Left cardiac atrium (tissue), 4 donors: ENCODE measurements at regions not wholly inside any gene's neighbourhood (a gene's known extent, or its start where the extent isn't known, plus 50 kb on each side); places are given as distances from the start of the nearest gene placed in this dataset.

Experiments used
- ATAC-seq, 2 donors: fragments of 200-7000 bp; cut with Tn5 transposase; one replicate each; pipeline ENCODE4 v1.9.1; 2020; ENCODE audit warnings: mild to moderate bottlenecking in 2 of 2, moderate library complexity in 2 of 2
- DNase-seq: peaks from one replicate; pipeline ENCODE4 v3.0.0-alpha.2; 2020
- intact Hi-C, 2 donors: fragments of 100-400 bp; cut with DNase I; formaldehyde crosslinking; loops; one replicate each; pipeline versions ENCODE4 v1.14.1 to v1.15.1; 2022 to 2023
- donor health status: DM: no; HTN: yes; CAD: no.
- donor health status: DM: no; HTN: yes; CAD: no; lungs with severe emphysema.
- donor health status: DM: yes; HTN: yes; CAD: no.
- donor health status: Dilated cardiomyopathy.

DNA sequence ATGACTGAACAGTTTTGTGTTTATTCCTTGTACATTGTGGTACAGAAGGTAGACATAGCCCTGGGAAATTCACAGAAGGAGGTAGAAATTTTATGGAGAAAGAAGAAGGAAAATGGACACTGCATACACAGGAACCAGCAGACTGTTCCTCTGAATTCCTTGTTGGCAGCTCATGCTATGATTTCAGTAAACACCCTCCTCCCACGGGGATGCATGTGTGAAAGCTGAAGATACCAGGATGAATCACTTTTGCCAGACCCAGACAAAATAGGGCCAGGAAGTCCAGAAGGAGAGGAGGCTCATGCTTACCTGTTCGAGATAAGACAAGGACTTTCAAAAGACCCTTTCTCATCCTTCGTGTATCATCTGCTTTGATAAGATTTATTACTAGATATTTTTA is 110.3 kb upstream of the GGTLC1 start:
- ATAC-seq (peak in 1 of 2 donors; percentile 72), DNase-seq (no peak)
- intact Hi-C loops: no loop called here

DNA sequence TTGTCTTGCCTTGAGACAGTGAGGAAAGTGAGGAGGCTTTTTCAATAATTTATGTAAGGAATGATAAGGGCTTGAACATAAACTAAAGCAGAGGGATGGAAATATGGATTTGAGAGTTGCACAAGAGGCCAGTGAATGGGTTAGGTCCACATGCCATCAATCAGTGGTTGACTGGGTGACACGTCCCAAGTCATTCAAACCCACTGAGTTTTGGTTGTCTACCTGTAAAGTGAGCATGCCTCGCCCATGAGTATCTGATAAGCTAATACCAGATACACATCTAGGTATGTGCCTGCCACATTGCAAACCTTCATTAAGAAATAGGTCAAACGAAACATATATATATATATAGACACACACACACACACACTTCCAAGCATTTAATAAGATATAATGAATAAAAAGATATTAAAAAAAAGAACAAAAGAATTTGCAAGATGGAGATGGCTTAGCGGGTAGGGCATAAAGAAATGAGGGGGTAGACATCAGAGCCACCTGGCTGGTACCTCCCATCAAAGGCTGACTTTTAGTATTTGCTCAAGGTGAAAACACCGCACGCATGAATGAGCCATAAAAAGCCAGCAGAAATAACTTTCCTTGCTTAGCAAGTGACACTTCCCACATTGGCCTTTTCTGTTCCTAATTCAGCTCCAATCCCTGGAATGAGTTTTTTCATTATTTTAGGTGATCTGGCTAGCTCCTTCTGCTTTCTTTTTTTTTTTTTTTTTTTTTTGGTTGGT is 109.1 kb upstream of the GGTLC1 start:
- intact Hi-C loops: no loop called here
- ATAC-seq: no peak
- DNase-seq: no peak

GRCh38 chr20:24096864-24097450 is 108.4 kb upstream of the GGTLC1 start:
- intact Hi-C loops: no loop called here
- ATAC-seq: no peak
- no peak for DNase-seq

DNA sequence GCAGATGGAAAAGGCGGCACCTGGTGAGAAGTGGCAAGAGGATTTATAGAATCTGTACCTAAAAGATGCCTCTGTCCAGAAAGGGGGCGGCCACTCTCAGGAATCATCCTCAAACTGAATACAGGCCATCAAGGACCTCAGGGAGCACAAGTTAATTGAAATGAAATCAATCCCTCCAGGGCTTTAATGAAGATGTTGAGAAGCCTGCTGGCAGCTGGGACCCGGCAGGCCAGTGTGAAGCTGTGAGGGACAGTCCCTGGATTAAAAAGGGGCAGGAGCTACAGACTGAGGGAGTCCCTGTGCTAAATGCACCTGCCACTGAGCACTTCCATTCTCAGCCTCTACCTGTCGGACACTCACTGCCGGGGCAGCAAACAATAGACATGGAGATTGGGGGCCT is 107.7 kb upstream of the GGTLC1 start:
- intact Hi-C loops: no loop called here
- DNase-seq (no peak), ATAC-seq (no peak)

- intact Hi-C loops: no loop called here
- ATAC-seq: no peak
- no peak for DNase-seq
Measured at GRCh38 chr20:24095756-24096155, 107.2 kb upstream of the GGTLC1 start.

DNA sequence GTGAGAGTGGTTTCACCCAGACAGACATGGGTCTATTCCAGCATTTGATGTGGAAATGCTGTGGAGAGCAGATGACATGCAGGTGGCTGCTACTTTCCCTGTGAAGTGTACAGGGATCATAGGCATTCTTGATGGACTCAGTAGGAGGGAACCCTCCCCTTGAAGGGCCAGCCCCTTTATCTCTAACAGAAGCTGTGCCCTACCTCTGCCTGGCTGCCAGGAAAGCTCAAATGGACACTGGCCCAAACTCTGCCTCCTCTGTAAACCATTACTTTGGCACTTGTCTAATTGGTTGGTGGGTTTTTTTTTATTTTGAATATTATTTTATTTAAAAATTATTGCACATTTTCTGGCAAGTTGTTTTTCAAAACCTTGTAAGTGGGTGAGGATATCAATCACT is 106.7 kb upstream of the GGTLC1 start:
- intact Hi-C loops: no loop called here
- DNase-seq (no peak), ATAC-seq (no peak)

DNA sequence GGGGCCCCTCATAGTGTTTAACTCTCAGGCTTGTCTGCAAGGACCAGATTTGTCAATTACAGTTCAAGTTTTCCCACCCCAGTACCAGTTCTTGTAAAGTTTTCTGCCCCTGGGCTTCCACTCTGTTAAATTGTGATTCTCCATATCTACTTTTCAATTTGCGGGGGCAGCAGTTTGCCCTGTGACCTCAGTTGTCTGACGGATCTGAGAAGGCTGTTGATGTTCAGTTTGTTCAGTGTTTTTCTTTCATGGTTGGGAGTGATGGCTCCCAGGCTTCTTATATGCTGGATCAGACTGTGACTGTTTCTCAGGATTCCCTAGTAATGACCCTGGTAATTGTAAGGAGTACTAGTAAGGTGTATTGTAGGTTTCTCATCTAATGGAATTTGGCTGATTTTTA is 101.0 kb upstream of the GGTLC1 start:
- DNase-seq: no peak
- ATAC-seq: no peak
- intact Hi-C loops: no loop called here

- intact Hi-C loops: no loop called here
- DNase-seq: no peak
- ATAC-seq: no peak
Measured at GRCh38 chr20:24086121-24086520, 97.5 kb upstream of the GGTLC1 start.

DNA sequence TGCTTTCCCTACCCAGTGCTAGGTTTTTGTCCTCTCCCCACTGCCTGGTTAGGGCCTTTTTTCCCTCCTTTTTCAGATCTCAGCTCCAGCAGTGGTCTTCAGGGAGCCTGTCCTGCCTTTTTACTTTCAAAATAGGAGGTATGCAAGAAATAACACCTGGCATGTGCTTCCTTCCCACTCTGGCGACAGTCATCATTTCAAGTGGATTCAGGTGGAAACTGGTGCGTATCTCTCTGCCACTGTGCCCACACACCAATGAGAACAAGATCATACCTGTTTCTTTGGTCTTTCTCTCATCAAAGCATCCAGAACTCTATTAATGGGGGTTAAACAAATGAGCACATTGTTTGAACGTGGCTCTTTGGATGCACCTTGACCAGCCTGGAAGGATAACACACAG is 95.7 kb upstream of the GGTLC1 start:
- intact Hi-C loops: no loop called here
- DNase-seq: no peak
- no peak for ATAC-seq

DNA sequence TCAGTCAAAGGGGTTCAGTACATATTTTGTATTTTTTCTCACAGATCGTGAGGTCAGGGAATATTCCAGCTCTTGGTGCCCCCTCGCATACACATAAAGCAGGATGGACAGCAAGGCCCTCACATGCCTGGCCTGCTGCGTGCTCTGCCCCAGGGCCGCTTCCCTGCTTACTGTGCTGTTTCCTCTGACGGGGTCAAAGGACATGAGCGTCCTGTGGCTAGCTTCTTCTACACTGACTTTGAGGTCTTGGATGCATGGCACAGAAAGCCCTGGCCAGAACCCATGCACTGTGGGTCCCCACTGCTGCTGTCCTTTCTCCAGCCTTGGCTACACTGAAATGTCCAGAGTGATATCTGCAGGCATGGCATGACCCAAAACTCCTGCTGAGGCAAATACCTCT is 92.5 kb upstream of the GGTLC1 start:
- DNase-seq (no peak), ATAC-seq (no peak)
- intact Hi-C loops: no loop called here

DNA sequence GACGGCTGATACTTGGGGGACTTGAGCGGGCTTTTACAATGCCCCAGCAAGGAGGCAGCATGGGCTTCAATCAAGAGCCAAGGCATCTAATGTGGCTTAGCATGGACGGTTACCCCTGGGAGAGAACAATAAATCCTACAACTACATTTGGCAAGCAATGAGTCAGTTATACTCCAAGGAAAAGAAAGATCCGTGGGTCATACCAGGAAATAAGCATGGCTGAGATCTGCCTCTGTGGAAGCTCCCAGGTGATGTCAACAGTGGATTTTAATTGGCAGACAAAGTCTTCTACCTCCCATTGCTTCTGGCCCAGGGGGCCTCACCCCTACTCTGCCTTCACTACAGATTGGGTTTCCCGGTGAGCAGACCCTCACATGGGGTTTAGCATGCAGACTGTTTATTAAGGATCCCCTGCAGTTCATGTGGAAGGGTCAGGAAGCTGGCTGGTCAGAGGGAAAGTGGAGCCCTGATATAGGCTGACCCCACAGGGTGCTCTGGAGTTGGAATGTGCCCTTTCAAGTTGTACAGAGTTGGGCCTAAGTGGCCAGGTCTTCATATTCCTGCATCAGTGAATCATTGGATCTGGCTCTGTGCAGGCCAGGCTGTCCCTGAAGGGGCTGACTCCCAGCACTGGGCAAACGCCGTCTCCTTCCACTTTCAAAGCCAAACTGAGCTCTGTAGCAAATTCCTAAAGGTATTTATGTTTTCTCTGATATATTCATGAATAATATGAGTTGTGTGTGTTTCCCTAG is 91.3 kb upstream of the GGTLC1 start:
- intact Hi-C loops: no loop called here
- DNase-seq (no peak), ATAC-seq (no peak)

GRCh38 chr20:24077145-24077544 is 88.6 kb upstream of the GGTLC1 start:
- intact Hi-C loops: no loop called here
- no peak for ATAC-seq
- DNase-seq: no peak

DNA sequence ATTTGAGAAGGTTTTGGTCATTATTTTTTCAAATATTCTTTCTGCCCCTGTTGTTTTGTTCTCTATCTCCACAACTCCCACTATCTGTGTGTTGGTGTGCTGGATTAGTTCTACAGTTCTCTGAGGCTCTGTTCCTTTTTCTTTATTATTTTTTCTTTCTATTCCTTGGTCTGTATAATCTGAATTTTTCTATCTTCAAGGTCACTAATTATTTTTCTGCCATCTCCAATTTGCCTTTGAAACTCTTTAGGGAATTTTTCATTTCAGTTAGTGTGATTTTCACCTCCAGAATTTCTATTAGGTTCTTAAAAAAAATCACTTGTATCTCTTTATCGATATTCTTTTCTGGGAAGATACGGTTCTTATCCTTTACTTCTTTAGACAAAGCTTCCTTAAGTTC is 82.1 kb upstream of the GGTLC1 start:
- intact Hi-C loops: no loop called here
- no peak for DNase-seq
- ATAC-seq: no peak

DNA sequence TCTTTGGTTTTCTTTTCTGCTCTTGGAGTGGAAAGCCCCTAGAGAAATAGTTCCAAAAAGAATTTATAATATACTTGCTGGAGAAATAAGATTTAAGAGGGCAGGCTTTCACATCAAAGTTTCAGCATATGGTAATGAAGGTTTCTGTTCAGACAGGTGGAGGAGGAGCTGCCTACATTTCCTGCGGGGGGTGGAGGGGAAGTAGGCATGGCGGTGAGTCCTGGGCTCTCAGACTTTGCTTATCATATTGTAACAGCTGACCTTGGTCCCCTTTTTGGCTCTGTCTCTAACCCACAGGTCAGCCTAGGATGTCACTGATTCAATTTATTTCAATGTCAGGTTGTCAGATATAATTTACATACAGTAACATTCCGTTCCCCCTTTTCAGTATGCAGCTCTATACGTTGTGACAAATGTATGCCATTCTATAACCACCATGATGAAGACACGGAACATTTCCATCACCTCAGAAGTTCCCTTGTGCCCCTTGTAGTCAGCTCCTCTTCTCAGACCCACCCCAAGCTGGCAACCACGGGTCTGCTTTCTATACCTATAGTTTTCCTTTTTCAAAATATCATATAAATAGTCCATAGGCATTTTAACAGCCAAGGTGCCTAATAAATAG is 77.6 kb upstream of the GGTLC1 start:
- ATAC-seq (no peak), DNase-seq (no peak)
- intact Hi-C loops: no loop called here

DNA sequence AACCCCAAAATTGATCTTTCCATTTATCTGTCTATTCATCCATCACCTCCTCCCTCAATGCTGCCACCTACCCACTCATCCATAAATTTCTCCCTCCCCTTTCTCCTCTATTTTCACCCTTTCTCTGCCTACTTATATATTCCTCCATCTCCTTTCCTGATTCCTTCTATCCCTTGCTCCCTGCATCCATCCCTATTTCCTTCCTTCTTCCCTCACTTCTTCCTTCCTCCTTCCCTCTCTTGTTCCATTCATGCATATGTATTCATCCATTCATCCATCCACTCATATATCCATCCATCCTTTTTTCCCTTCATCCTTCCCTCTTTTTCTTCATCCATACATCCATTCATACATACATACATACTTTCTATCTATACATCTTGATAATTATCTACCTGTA is 76.3 kb upstream of the GGTLC1 start:
- intact Hi-C loops: no loop called here
- ATAC-seq: no peak
- DNase-seq: no peak

DNA sequence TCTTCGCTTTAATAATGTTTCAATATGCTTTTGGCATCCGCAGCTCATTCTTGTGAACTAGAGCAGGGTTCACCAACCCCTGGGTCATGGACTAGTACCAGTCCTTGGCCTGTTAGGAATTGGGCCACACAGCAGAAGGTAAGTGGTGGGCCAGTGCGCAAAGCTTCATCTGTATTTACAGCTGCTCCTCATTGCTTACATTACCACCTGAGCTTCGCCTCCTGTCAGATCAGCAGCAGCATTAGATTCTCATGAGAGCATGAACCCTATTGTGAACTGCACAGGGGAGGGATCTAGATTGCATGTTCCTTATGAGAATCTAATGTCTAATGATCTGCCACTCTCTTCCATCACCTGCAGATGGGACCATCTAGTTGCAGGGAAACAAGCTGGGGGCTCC is 75.5 kb upstream of the GGTLC1 start:
- intact Hi-C loops: no loop called here
- DNase-seq: no peak

GRCh38 chr20:24063100-24063499 is 74.5 kb upstream of the GGTLC1 start:
- DNase-seq (no peak), ATAC-seq (no peak)
- intact Hi-C loops: no loop called here

More for the DNA sequence above, 75.5 kb upstream of the GGTLC1 start:
- no peak for ATAC-seq

DNA sequence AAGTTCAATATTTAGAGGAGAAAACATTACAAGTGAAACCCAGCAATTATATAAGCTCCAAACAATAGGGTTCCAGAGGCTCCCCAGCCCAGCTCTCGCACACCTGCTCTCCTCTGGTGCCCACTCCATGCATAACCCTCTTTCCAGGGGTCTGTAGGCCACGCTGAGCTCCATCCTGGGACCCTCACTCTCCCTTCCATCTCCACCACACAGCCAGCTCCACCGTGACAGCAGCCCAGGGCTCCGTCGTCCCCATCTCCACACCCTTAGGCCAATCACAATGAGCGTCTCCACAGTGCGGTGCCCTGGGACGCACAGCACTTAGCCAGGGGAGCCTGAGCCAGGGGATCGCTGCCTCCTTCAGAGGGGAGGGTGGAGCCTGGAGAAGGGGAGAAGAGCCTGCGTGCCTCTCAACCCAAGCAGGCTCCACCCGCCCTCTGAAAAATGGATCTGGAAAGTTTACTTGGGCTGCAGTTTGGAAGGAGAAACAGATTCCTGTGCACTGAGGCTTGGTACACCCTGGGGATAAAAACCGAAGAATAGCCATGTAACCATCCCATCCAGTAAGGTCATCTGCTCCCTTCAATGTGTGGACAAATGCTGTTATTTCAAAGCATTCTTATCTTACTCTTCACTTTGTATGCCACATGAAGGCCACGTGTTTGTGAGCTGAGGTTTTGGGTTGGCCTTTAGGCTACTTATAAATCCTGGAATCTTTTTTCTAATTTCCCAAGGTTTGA is 72.4 kb upstream of the GGTLC1 start:
- ATAC-seq (no peak), DNase-seq (no peak)
- intact Hi-C loops: no loop called here

DNA sequence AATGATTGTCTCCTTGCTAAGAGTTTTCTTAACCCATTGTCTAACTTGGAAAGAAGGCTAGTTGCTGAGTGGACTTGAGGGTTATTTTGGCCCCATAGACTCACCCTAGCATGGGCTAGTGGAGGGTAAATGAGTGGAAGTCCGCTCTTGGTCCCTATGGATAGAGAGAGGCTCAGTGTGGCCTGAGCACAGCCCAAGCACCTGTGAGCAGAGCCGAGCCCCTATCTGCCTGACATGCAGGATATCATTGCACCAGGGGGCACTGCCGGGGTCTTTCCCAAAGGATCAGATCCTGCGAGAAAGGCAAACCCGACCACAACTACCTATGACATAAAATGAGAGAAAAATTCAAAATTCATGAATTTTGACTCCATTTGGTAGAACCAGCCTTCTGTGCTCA is 70.6 kb upstream of the GGTLC1 start:
- no peak for ATAC-seq
- intact Hi-C loops: no loop called here
- DNase-seq: no peak

- intact Hi-C loops: no loop called here
- DNase-seq (no peak), ATAC-seq (no peak)
Measured at GRCh38 chr20:24056491-24056890, 67.9 kb upstream of the GGTLC1 start.
